ENCODE measurements at regions not wholly inside any gene's neighbourhood (a gene's known extent, or its start where the extent isn't known, plus 50 kb on each side); places are given as distances from the start of the nearest gene placed in this dataset.
"Not testable (repeated sequence)": the region's sequence is repeated elsewhere in the genome, so short reads cannot be mapped to it uniquely, and the experiment has no call there.

DNA sequence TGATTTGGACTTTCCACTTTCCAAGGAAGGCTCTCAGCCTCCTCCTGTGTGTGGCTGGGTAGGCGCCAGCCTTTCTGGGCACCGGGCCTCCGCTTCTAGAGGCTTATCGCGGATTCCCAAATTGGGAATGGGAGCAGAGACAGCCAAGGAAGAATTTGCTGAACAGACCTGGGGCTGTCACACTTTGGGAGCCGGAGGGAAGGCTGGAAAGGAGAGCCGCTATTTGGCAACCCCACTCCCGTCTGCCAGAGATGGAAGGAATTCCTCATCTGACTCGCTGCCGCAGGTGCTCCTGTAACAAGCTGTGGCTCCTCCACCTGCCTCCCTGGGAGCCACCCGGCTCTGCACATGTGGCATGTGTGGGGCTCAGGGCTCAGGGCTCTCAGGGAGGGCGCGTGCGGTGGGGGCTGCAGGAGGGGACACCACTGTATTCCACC is 50.8 kb upstream of the ECHDC3 start:
- WGBS, 2 experiments (ENCODE audit: insufficient coverage in 1 of 2, insufficient read length in 1 of 2), result 91 to 97% methylated on average over 9 to 14 of the region's 14 CpGs
- TF ChIP-seq, protein P1, sequence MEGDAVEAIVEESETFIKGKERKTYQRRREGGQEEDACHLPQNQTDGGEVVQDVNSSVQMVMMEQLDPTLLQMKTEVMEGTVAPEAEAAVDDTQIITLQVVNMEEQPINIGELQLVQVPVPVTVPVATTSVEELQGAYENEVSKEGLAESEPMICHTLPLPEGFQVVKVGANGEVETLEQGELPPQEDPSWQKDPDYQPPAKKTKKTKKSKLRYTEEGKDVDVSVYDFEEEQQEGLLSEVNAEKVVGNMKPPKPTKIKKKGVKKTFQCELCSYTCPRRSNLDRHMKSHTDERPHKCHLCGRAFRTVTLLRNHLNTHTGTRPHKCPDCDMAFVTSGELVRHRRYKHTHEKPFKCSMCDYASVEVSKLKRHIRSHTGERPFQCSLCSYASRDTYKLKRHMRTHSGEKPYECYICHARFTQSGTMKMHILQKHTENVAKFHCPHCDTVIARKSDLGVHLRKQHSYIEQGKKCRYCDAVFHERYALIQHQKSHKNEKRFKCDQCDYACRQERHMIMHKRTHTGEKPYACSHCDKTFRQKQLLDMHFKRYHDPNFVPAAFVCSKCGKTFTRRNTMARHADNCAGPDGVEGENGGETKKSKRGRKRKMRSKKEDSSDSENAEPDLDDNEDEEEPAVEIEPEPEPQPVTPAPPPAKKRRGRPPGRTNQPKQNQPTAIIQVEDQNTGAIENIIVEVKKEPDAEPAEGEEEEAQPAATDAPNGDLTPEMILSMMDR (conservative IDR thresholded peaks at IDR 0.05), result no peak
- Histone ChIP-seq H3K36me3 (ENCODE audit: control insufficient read depth, insufficient read depth, low read length) (no peaks in the 10 kb centered on the region), H3K4me1 (ENCODE audit: control insufficient read depth, insufficient read depth, low read length) (no peaks in the 10 kb centered on the region), H3K27me3 (ENCODE audit: control insufficient read depth, insufficient read depth, low read length, poor library complexity, severe bottlenecking) (no peaks in the 10 kb centered on the region), H3K9me3 (ENCODE audit: control insufficient read depth, low read length) (no peaks in the 10 kb centered on the region), H3K9ac (ENCODE audit: extremely low read depth, low read length, poor library complexity, severe bottlenecking) (no peak overlapping the region), H3K27ac (ENCODE audit: low read depth, low read length) (no peak overlapping the region), H3K4me3 (ENCODE audit: low read length) (no peak overlapping the region)
- Mint-ChIP-seq H3K4me1 (peaks cover 5% of the 10 kb centered on the region), H3K36me3 (ENCODE audit: low read depth) (no peaks in the 10 kb centered on the region), H3K27me3 (ENCODE audit: insufficient read depth) (no peaks in the 10 kb centered on the region), H3K9me3 (no peaks in the 10 kb centered on the region), H3K4me3 (no peak overlapping the region), H3K27ac (no peak overlapping the region)
- no peak for DNase-seq

DNA sequence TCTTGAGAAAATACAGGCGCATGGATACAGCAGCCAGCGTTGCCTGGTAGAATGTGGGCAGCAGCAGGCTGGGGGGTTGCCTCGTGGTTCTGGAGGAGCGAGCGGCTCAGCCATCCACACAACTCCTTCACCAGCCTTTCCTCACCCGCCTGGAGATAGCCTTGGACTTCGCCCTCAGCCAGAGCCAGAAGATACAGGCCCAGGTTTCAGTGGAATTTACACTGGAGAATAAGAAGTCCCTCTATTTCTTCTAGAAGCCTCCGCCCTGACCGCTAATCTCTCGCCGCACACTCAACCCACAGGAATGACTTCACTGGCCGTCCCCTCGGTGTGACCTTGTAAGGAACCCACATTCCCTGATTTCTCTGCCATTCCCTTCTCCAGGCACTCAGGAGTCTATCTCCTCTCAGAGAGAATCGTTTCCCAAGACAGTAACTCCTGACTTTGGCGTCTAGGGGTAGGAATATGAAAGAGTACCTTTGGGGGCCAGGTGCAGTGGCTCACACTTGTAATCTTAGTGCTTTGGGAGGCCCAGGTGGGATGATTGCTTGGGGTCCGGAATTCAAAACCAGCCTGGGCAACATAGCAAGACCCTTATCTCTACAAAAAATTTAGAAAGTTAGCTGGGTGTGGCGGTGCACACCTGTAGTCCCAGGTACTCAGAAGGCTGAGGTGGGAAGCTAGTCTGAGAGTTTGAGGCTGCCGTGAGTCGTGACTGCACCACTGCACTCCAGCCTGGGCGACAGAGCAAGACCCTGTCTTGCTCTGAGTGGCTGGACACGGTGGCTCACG is 52.0 kb upstream of the ECHDC3 start:
- Mint-ChIP-seq H3K4me1 (peaks cover 7% of the 10 kb centered on the region), H3K9me3 (no peaks in the 10 kb centered on the region), H3K27me3 (ENCODE audit: insufficient read depth) (no peaks in the 10 kb centered on the region), H3K4me3 (no peak overlapping the region), H3K36me3 (ENCODE audit: low read depth) (no peaks in the 10 kb centered on the region), H3K27ac (peak overlapping the region; percentile 16)
- H3K4me1 ChIP-seq (ENCODE audit: control insufficient read depth, insufficient read depth, low read length), result no peaks in the 10 kb centered on the region
- H3K9ac ChIP-seq (ENCODE audit: extremely low read depth, low read length, poor library complexity, severe bottlenecking), result no peak overlapping the region
- H3K36me3 ChIP-seq (ENCODE audit: control insufficient read depth, insufficient read depth, low read length), result no peaks in the 10 kb centered on the region
- H3K27me3 ChIP-seq (ENCODE audit: control insufficient read depth, insufficient read depth, low read length, poor library complexity, severe bottlenecking), result no peaks in the 10 kb centered on the region
- no peak overlapping the region for H3K27ac ChIP-seq (ENCODE audit: low read depth, low read length)
- H3K4me3 ChIP-seq (ENCODE audit: low read length), result no peak overlapping the region
- no peak for DNase-seq
- WGBS, 2 experiments (ENCODE audit: insufficient coverage in 1 of 2, insufficient read length in 1 of 2), result 93 to 98% methylated on average over 12 to 22 of the region's 22 CpGs
- H3K9me3 ChIP-seq (ENCODE audit: control insufficient read depth, low read length), result no peaks in the 10 kb centered on the region
- TF ChIP-seq, protein P1 (conservative IDR thresholded peaks at IDR 0.05), result no peak

DNA sequence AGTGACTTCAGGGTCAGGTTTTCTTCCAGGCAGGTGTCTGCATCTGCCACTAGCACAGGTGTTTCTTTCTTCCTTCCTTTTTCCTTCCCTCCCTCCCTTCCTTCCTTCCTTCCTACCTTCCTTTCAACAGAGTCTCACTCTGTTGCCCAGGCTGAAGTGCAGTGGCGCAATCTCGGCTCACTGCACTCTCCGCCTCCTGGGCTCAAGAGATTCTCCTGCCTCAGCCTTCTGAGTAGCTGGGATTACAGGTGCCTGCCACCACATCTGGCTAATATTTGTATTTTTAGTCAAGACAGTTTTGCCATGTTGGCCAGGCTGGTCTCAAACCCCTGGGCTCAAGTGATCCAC is 53.8 kb upstream of the ECHDC3 start:
- H3K36me3 Mint-ChIP-seq (ENCODE audit: low read depth); H3K27ac ChIP-seq (ENCODE audit: low read depth, low read length); H3K27me3 ChIP-seq (ENCODE audit: control insufficient read depth, insufficient read depth, low read length, poor library complexity, severe bottlenecking); H3K9me3 ChIP-seq (ENCODE audit: control insufficient read depth, low read length); H3K4me1 ChIP-seq (ENCODE audit: control insufficient read depth, insufficient read depth, low read length); H3K4me3 ChIP-seq (ENCODE audit: low read length); H3K9me3 Mint-ChIP-seq; H3K27me3 Mint-ChIP-seq (ENCODE audit: insufficient read depth); H3K4me3 Mint-ChIP-seq; DNase-seq; H3K27ac Mint-ChIP-seq; H3K9ac ChIP-seq (ENCODE audit: extremely low read depth, low read length, poor library complexity, severe bottlenecking); H3K36me3 ChIP-seq (ENCODE audit: control insufficient read depth, insufficient read depth, low read length): not testable (repeated sequence)
- 84 to 97% methylated on average over 3 of the region's 3 CpGs for WGBS, 2 experiments (ENCODE audit: insufficient coverage in 1 of 2, insufficient read length in 1 of 2)
- H3K4me1 Mint-ChIP-seq, result peaks cover 13% of the 10 kb centered on the region
